Mammary epithelial cell (primary cell): ENCODE measurements at regions not wholly inside any gene's neighbourhood (a gene's known extent, or its start where the extent isn't known, plus 50 kb on each side); places are given as distances from the start of the nearest gene placed in this dataset.

Source experiments
- CTCF ChIP-seq, 2 donors: IDR thresholded peaks in 1 of 2; conservative IDR thresholded peaks in 1 of 2; 2 replicates each; pipeline ENCODE4 v1.5.1; 2011 to 2012; ENCODE audit warnings: inconsistent platforms in 2 of 2, low read length in 2 of 2, mild to moderate bottlenecking in 2 of 2, control low read depth in 1 of 2, low read depth in 1 of 2; ENCODE audit not compliant: insufficient read depth in 1 of 2; ENCODE audit errors: extremely low read depth in 1 of 2
- EZH2 ChIP-seq: IDR thresholded peaks from 2 replicates; pipeline ENCODE4 v1.6.1; 2012; ENCODE audit warnings: low read length, inconsistent platforms, borderline replicate concordance

GRCh38 chr2:107006836-107007235 is 120.9 kb upstream of the ST6GAL2 start:
- no peak for TF ChIP-seq CTCF (conservative IDR thresholded peaks at IDR 0.05 in 1 of 2, IDR thresholded peaks at IDR 0.05 in 1 of 2; ENCODE audit: extremely low read depth in 1 of 2, insufficient read depth in 1 of 2, low read depth in 1 of 2, low read length in 2 of 2)
- TF ChIP-seq EZH2, result no peak
